ENCODE measurements at regions not wholly inside any gene's neighbourhood (a gene's known extent, or its start where the extent isn't known, plus 50 kb on each side); places are given as distances from the start of the nearest gene placed in this dataset.

GRCh38 chr9:117882171-117882570 lies 178.0 kb downstream of the TLR4 start:
- H3K27ac ChIP-seq = no peak overlapping the region
- no peaks in the 10 kb centered on the region for H3K9me3 ChIP-seq
- intact Hi-C loops (cut with DNase I) = no loop called here
- TF ChIP-seq POLR2AphosphoS5 (IDR thresholded peaks at IDR 0.05) (no peak), POLR2A (IDR thresholded peaks at IDR 0.05) (no peak), CTCF (IDR thresholded peaks at IDR 0.05) (no peak), EP300 (IDR thresholded peaks at IDR 0.05) (no peak)
- no peaks in the 10 kb centered on the region for H3K4me1 ChIP-seq
- H3K36me3 ChIP-seq = no peaks in the 10 kb centered on the region
- WGBS, 2 donors = 69 to 84% methylated on average over 4 of the region's 4 CpGs
- DNase-seq = no peak
- H3K4me3 ChIP-seq = no peak overlapping the region
- no peaks in the 10 kb centered on the region for H3K27me3 ChIP-seq

- H3K9me3 ChIP-seq = no peaks in the 10 kb centered on the region
- no peak for DNase-seq
- 88 to 92% methylated on average over 2 of the region's 2 CpGs for WGBS, 2 donors
- intact Hi-C loops (cut with DNase I) = no loop called here
- H3K4me3 ChIP-seq = no peak overlapping the region
- no peaks in the 10 kb centered on the region for H3K36me3 ChIP-seq
- no peak overlapping the region for H3K27ac ChIP-seq
- H3K4me1 ChIP-seq = no peaks in the 10 kb centered on the region
- TF ChIP-seq POLR2AphosphoS5 (IDR thresholded peaks at IDR 0.05) = no peak
- no peak for TF ChIP-seq CTCF (IDR thresholded peaks at IDR 0.05)
- TF ChIP-seq EP300 (IDR thresholded peaks at IDR 0.05) = no peak
- no peak for TF ChIP-seq POLR2A (IDR thresholded peaks at IDR 0.05)
- H3K27me3 ChIP-seq = no peaks in the 10 kb centered on the region
These were observed 182.4 kb downstream of the TLR4 start for GRCh38 chr9:117886616-117887015.

- no peaks in the 10 kb centered on the region for H3K36me3 ChIP-seq
- whole genome bisulfite sequencing, 2 donors = 82 to 86% methylated on average over 2 of the region's 2 CpGs
- no peak overlapping the region for H3K27ac ChIP-seq
- intact Hi-C loops (cut with DNase I) = no loop called here
- no peak for DNase-seq
- H3K9me3 ChIP-seq = no peaks in the 10 kb centered on the region
- H3K4me1 ChIP-seq = no peaks in the 10 kb centered on the region
- no peaks in the 10 kb centered on the region for H3K27me3 ChIP-seq
- TF ChIP-seq POLR2AphosphoS5 (IDR thresholded peaks at IDR 0.05) (no peak), EP300 (IDR thresholded peaks at IDR 0.05) (no peak), CTCF (IDR thresholded peaks at IDR 0.05) (no peak), POLR2A (IDR thresholded peaks at IDR 0.05) (no peak)
- H3K4me3 ChIP-seq = no peak overlapping the region
These were observed 183.2 kb downstream of the TLR4 start for GRCh38 chr9:117887383-117887782.

- intact Hi-C loops (cut with DNase I) = no loop called here
- 92 to 93% methylated on average over 3 of the region's 3 CpGs for WGBS, 2 donors
- DNase-seq = no peak
- Histone ChIP-seq H3K36me3 (no peaks in the 10 kb centered on the region), H3K27me3 (no peaks in the 10 kb centered on the region), H3K27ac (no peak overlapping the region), H3K4me1 (no peaks in the 10 kb centered on the region), H3K9me3 (no peaks in the 10 kb centered on the region), H3K4me3 (no peak overlapping the region)
- TF ChIP-seq POLR2A (IDR thresholded peaks at IDR 0.05) = no peak
- TF ChIP-seq EP300 (IDR thresholded peaks at IDR 0.05) = no peak
- no peak for TF ChIP-seq POLR2AphosphoS5 (IDR thresholded peaks at IDR 0.05)
- no peak for TF ChIP-seq CTCF (IDR thresholded peaks at IDR 0.05)
These were observed 183.7 kb downstream of the TLR4 start for GRCh38 chr9:117887941-117888340.

- H3K27ac ChIP-seq = no peak overlapping the region
- intact Hi-C loops (cut with DNase I) = no loop called here
- no peak for TF ChIP-seq CTCF (IDR thresholded peaks at IDR 0.05)
- no peak for TF ChIP-seq POLR2AphosphoS5 (IDR thresholded peaks at IDR 0.05)
- TF ChIP-seq POLR2A (IDR thresholded peaks at IDR 0.05) = no peak
- no peak for TF ChIP-seq EP300 (IDR thresholded peaks at IDR 0.05)
- H3K4me1 ChIP-seq = no peaks in the 10 kb centered on the region
- WGBS, 2 donors = 90 to 92% methylated on average over 1 of the region's 1 CpG
- no peaks in the 10 kb centered on the region for H3K9me3 ChIP-seq
- H3K27me3 ChIP-seq = no peaks in the 10 kb centered on the region
- DNase-seq = no peak
- H3K36me3 ChIP-seq = no peaks in the 10 kb centered on the region
- H3K4me3 ChIP-seq = no peak overlapping the region
These were observed 199.2 kb downstream of the TLR4 start for GRCh38 chr9:117903453-117903852.
